WTC11 (cell line): ENCODE measurements at regions not wholly inside any gene's neighbourhood (a gene's known extent, or its start where the extent isn't known, plus 50 kb on each side); places are given as distances from the start of the nearest gene placed in this dataset.

ENCODE experiments used
- ATAC-seq: fragments of 200-7000 bp; cut with Tn5 transposase; 2 replicates; pipeline ENCODE4 v1.10.0; 2021; ENCODE audit warnings: mild to moderate bottlenecking, moderate library complexity
- CTCF ChIA-PET: fragments of 300-600 bp; sonication (Branson Sonifier 250); formaldehyde crosslinking; loops from one replicate; lab custom pipeline; 2021; ENCODE audit warnings: antibody characterized with exemption; lab: Charles Lee
- POLR2A ChIA-PET: fragments of 350-600 bp; sonication (Branson Sonifier 250); formaldehyde crosslinking; loops from one replicate; lab custom pipeline; 2021; ENCODE audit warnings: antibody characterized with exemption; lab: Charles Lee
- DNase-seq: peaks from one replicate; pipeline ENCODE4 v3.0.0; 2021; ENCODE audit warnings: low spot score
- H3K27ac Mint-ChIP-seq: 2 replicates; pipeline ENCODE4 v1.8.0; 2021; ENCODE audit warnings: mixed read lengths
- H3K27me3 Mint-ChIP-seq: 2 replicates; pipeline ENCODE4 v1.8.0; 2021; ENCODE audit warnings: low read depth, mild to moderate bottlenecking, moderate library complexity, mixed read lengths
- H3K36me3 Mint-ChIP-seq: 2 replicates; pipeline ENCODE4 v1.8.0; 2021; ENCODE audit warnings: mixed read lengths
- H3K4me1 Mint-ChIP-seq: 2 replicates; pipeline ENCODE4 v1.8.0; 2022; ENCODE audit warnings: mixed read lengths
- H3K4me3 Mint-ChIP-seq: 2 replicates; pipeline ENCODE4 v1.8.0; 2021; ENCODE audit warnings: mild to moderate bottlenecking, moderate library complexity, mixed read lengths
- H3K9me3 Mint-ChIP-seq: 2 replicates; pipeline ENCODE4 v1.8.0; 2021; ENCODE audit warnings: mixed read lengths
- CBFB ChIP-seq: sonication (generic); formaldehyde crosslinking; IDR thresholded peaks from 2 replicates; pipeline ENCODE4 v1.8.1; 2022; ENCODE audit warnings: mild to moderate bottlenecking, low read depth, missing genetic modification reagents
- ETV6 ChIP-seq: sonication (generic); formaldehyde crosslinking; IDR thresholded peaks from 2 replicates; pipeline ENCODE4 v1.8.1; 2022; ENCODE audit warnings: mild to moderate bottlenecking, missing genetic modification reagents
- FOXJ3 ChIP-seq: sonication (generic); formaldehyde crosslinking; IDR thresholded peaks from 2 replicates; pipeline ENCODE4 v1.9.0; 2021; ENCODE audit warnings: missing genetic modification reagents, mild to moderate bottlenecking, borderline replicate concordance
- FOXK1 ChIP-seq: sonication (generic); formaldehyde crosslinking; IDR thresholded peaks from 2 replicates; pipeline ENCODE4 v1.8.0; 2022; ENCODE audit warnings: mild to moderate bottlenecking, moderate library complexity, missing genetic modification reagents
- GTF2I ChIP-seq: fragments of 250-450 bp; sonication (Bioruptor Pico); conservative IDR thresholded peaks from 2 replicates; pipeline ENCODE4 v1.4.0; 2021; ENCODE audit warnings: mild to moderate bottlenecking
- HMGA2 ChIP-seq: fragments of 250-450 bp; sonication (Bioruptor Pico); IDR thresholded peaks from 2 replicates; pipeline ENCODE4 v1.4.0; 2021; ENCODE audit warnings: mild to moderate bottlenecking, moderate library complexity
- PRRX2 ChIP-seq: fragments of 250-450 bp; sonication (Bioruptor Pico); IDR thresholded peaks from 2 replicates; pipeline ENCODE4 v1.8.0; 2021; ENCODE audit warnings: mild to moderate bottlenecking
- RELA ChIP-seq: sonication (generic); formaldehyde crosslinking; IDR thresholded peaks from 2 replicates; pipeline ENCODE4 v1.8.1; 2022; ENCODE audit warnings: missing genetic modification reagents, mild to moderate bottlenecking, borderline replicate concordance
- SMAD4 ChIP-seq: sonication (generic); formaldehyde crosslinking; IDR thresholded peaks from 2 replicates; pipeline ENCODE4 v1.8.0; 2022; ENCODE audit warnings: mild to moderate bottlenecking, missing genetic modification reagents
- ZBTB21 ChIP-seq: sonication (generic); formaldehyde crosslinking; IDR thresholded peaks from 2 replicates; pipeline ENCODE4 v1.8.1; 2023; ENCODE audit warnings: mild to moderate bottlenecking, missing genetic modification reagents, borderline replicate concordance
- ZNF263 ChIP-seq: sonication (generic); formaldehyde crosslinking; IDR thresholded peaks from 2 replicates; pipeline ENCODE4 v1.8.1; 2022; ENCODE audit warnings: low read depth, mild to moderate bottlenecking, moderate library complexity, missing genetic modification reagents
- ZNF317 ChIP-seq: sonication (generic); formaldehyde crosslinking; IDR thresholded peaks from 2 replicates; pipeline ENCODE4 v1.8.1; 2023; ENCODE audit warnings: low read depth, mild to moderate bottlenecking, moderate library complexity, missing genetic modification reagents, borderline replicate concordance
- ZNF396 ChIP-seq: fragments of 250-450 bp; sonication (Bioruptor Pico); IDR thresholded peaks from 2 replicates; pipeline ENCODE4 v1.8.0; 2021; ENCODE audit warnings: mild to moderate bottlenecking, moderate library complexity, borderline replicate concordance
- TF ChIP-seq, protein P1 (sequence below): sonication (generic); formaldehyde crosslinking; IDR thresholded peaks from 2 replicates; pipeline ENCODE4 v1.8.0; 2022; ENCODE audit warnings: missing genetic modification reagents
- TF ChIP-seq, protein P2 (sequence below): sonication (generic); formaldehyde crosslinking; IDR thresholded peaks from 2 replicates; pipeline ENCODE4 v1.8.0; 2023; ENCODE audit warnings: missing genetic modification reagents, mild to moderate bottlenecking, borderline replicate concordance
- TF ChIP-seq, protein P3 (sequence below): sonication (generic); formaldehyde crosslinking; IDR thresholded peaks from 2 replicates; pipeline ENCODE4 v1.8.1; 2023; ENCODE audit warnings: mild to moderate bottlenecking, missing genetic modification reagents, moderate library complexity
- TF ChIP-seq, protein P4 (sequence below): sonication (generic); formaldehyde crosslinking; IDR thresholded peaks from 2 replicates; pipeline ENCODE4 v1.8.1; 2022; ENCODE audit warnings: mild to moderate bottlenecking, moderate library complexity, missing genetic modification reagents
- TF ChIP-seq, protein P5 (sequence below): sonication (generic); formaldehyde crosslinking; IDR thresholded peaks from 2 replicates; pipeline ENCODE4 v1.8.1; 2023; ENCODE audit warnings: mild to moderate bottlenecking, moderate library complexity, missing genetic modification reagents
- TF ChIP-seq, protein P6 (sequence below): fragments of 250-450 bp; sonication (Bioruptor Pico); IDR thresholded peaks from 2 replicates; pipeline ENCODE4 v1.9.0; 2021; ENCODE audit warnings: mild to moderate bottlenecking

DNA sequence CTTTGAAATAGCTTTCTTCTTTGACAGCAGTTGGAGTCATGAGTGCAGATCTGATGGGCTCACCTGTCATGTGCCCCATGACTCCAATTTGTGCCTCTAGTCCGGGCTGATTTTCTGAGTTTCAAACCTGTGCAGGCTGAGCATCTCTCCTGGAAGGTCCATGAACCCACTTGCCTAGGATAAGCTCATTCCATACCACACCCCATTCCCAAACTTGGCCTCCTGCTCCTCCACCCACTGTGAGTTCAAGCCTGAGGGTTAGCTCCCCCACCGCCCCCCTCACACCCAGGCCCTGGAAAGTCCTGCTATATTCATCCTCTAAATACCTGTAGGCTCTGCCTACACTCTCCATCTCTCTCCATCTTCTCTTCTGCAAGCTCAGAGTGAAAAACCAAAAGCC, 126.8 kb upstream of the VRK1 start:
- DNase-seq (no peak), ATAC-seq (no peak)
- Mint-ChIP-seq H3K4me3 (no peak overlapping the region), H3K27ac (no peak overlapping the region), H3K9me3 (peaks cover 7% of the 10 kb centered on the region), H3K27me3 (no peaks in the 10 kb centered on the region), H3K36me3 (no peaks in the 10 kb centered on the region), H3K4me1 (peaks cover 18% of the 10 kb centered on the region)
- CTCF ChIA-PET: interaction anchor here (1.1 to 1.6 kb wide), 2 partner anchors 23 to 86 kb away, joined by 3 to 7 read pairs; no protein-coding TSS in a partner anchor
- POLR2A ChIA-PET: no interaction called here
- TF ChIP-seq, protein P1, sequence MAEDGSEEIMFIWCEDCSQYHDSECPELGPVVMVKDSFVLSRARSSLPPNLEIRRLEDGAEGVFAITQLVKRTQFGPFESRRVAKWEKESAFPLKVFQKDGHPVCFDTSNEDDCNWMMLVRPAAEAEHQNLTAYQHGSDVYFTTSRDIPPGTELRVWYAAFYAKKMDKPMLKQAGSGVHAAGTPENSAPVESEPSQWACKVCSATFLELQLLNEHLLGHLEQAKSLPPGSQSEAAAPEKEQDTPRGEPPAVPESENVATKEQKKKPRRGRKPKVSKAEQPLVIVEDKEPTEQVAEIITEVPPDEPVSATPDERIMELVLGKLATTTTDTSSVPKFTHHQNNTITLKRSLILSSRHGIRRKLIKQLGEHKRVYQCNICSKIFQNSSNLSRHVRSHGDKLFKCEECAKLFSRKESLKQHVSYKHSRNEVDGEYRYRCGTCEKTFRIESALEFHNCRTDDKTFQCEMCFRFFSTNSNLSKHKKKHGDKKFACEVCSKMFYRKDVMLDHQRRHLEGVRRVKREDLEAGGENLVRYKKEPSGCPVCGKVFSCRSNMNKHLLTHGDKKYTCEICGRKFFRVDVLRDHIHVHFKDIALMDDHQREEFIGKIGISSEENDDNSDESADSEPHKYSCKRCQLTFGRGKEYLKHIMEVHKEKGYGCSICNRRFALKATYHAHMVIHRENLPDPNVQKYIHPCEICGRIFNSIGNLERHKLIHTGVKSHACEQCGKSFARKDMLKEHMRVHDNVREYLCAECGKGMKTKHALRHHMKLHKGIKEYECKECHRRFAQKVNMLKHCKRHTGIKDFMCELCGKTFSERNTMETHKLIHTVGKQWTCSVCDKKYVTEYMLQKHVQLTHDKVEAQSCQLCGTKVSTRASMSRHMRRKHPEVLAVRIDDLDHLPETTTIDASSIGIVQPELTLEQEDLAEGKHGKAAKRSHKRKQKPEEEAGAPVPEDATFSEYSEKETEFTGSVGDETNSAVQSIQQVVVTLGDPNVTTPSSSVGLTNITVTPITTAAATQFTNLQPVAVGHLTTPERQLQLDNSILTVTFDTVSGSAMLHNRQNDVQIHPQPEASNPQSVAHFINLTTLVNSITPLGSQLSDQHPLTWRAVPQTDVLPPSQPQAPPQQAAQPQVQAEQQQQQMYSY (CRISPR knock-in tag): no peak
- TF ChIP-seq CBFB (no peak), FOXK1 (no peak), ZBTB21 (CRISPR knock-in tag) (no peak), GTF2I (CRISPR knock-in tag) (no peak), ETV6 (CRISPR knock-in tag) (no peak), FOXJ3 (CRISPR knock-in tag) (no peak)
- TF ChIP-seq, protein P2, sequence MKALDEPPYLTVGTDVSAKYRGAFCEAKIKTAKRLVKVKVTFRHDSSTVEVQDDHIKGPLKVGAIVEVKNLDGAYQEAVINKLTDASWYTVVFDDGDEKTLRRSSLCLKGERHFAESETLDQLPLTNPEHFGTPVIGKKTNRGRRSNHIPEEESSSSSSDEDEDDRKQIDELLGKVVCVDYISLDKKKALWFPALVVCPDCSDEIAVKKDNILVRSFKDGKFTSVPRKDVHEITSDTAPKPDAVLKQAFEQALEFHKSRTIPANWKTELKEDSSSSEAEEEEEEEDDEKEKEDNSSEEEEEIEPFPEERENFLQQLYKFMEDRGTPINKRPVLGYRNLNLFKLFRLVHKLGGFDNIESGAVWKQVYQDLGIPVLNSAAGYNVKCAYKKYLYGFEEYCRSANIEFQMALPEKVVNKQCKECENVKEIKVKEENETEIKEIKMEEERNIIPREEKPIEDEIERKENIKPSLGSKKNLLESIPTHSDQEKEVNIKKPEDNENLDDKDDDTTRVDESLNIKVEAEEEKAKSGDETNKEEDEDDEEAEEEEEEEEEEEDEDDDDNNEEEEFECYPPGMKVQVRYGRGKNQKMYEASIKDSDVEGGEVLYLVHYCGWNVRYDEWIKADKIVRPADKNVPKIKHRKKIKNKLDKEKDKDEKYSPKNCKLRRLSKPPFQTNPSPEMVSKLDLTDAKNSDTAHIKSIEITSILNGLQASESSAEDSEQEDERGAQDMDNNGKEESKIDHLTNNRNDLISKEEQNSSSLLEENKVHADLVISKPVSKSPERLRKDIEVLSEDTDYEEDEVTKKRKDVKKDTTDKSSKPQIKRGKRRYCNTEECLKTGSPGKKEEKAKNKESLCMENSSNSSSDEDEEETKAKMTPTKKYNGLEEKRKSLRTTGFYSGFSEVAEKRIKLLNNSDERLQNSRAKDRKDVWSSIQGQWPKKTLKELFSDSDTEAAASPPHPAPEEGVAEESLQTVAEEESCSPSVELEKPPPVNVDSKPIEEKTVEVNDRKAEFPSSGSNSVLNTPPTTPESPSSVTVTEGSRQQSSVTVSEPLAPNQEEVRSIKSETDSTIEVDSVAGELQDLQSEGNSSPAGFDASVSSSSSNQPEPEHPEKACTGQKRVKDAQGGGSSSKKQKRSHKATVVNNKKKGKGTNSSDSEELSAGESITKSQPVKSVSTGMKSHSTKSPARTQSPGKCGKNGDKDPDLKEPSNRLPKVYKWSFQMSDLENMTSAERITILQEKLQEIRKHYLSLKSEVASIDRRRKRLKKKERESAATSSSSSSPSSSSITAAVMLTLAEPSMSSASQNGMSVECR (CRISPR knock-in tag): no peak
- TF ChIP-seq, protein P3, sequence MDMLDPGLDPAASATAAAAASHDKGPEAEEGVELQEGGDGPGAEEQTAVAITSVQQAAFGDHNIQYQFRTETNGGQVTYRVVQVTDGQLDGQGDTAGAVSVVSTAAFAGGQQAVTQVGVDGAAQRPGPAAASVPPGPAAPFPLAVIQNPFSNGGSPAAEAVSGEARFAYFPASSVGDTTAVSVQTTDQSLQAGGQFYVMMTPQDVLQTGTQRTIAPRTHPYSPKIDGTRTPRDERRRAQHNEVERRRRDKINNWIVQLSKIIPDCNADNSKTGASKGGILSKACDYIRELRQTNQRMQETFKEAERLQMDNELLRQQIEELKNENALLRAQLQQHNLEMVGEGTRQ (CRISPR knock-in tag): no peak
- TF ChIP-seq, protein P4, sequence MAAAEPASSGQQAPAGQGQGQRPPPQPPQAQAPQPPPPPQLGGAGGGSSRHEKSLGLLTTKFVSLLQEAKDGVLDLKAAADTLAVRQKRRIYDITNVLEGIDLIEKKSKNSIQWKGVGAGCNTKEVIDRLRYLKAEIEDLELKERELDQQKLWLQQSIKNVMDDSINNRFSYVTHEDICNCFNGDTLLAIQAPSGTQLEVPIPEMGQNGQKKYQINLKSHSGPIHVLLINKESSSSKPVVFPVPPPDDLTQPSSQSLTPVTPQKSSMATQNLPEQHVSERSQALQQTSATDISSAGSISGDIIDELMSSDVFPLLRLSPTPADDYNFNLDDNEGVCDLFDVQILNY (CRISPR knock-in tag): no peak

DNA sequence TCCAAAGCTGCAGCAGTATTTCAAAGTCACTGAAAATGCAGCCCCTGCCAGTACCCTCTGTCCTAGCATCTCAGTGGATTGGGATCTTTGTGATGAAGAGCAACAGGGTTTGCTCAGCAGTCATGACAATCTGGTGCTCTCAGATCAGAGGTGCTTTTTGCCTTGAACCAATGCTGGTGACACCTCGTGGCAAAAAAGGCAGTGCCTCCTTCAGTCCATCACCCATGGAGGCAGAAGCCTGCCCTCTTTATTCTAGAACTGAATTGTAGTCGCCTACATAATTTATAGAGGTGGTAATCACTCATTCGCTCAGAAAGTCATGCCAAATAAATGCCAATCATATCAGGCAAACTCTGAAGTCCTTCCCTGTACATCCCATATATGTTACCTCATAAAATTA, 126.0 kb upstream of the VRK1 start:
- Mint-ChIP-seq H3K4me1 (peaks cover 18% of the 10 kb centered on the region), H3K27ac (no peak overlapping the region), H3K9me3 (no peaks in the 10 kb centered on the region), H3K4me3 (no peak overlapping the region), H3K36me3 (no peaks in the 10 kb centered on the region), H3K27me3 (no peaks in the 10 kb centered on the region)
- ATAC-seq (no peak), DNase-seq (no peak)
- POLR2A ChIA-PET: no interaction called here
- CTCF ChIA-PET: interaction anchor here (1.6 kb wide), 1 partner anchor 87 kb away, joined by 7 read pairs; no protein-coding TSS in a partner anchor
- TF ChIP-seq SMAD4 (CRISPR knock-in tag) (no peak), ZNF317 (CRISPR knock-in tag) (no peak), PRRX2 (no peak), ZNF263 (no peak), ZNF396 (CRISPR knock-in tag) (no peak), RELA (no peak), GTF2I (CRISPR knock-in tag) (no peak), HMGA2 (CRISPR knock-in tag) (no peak), ETV6 (CRISPR knock-in tag) (no peak)
- TF ChIP-seq, protein P5, sequence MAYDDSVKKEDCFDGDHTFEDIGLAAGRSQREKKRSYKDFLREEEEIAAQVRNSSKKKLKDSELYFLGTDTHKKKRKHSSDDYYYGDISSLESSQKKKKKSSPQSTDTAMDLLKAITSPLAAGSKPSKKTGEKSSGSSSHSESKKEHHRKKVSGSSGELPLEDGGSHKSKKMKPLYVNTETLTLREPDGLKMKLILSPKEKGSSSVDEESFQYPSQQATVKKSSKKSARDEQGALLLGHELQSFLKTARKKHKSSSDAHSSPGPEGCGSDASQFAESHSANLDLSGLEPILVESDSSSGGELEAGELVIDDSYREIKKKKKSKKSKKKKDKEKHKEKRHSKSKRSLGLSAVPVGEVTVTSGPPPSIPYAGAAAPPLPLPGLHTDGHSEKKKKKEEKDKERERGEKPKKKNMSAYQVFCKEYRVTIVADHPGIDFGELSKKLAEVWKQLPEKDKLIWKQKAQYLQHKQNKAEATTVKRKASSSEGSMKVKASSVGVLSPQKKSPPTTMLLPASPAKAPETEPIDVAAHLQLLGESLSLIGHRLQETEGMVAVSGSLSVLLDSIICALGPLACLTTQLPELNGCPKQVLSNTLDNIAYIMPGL (CRISPR knock-in tag): no peak
- TF ChIP-seq, protein P6, sequence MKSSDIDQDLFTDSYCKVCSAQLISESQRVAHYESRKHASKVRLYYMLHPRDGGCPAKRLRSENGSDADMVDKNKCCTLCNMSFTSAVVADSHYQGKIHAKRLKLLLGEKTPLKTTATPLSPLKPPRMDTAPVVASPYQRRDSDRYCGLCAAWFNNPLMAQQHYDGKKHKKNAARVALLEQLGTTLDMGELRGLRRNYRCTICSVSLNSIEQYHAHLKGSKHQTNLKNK (CRISPR knock-in tag): no peak
- TF ChIP-seq, protein P1 (CRISPR knock-in tag): no peak
